Stimulated activated CD8-positive, alpha-beta memory T cell treated with anti-CD3 and anti-CD28 coated beads, Interleukin-15, amount 100 ng/mL, for 48 hours (primary cell): ENCODE measurements at regions not wholly inside any gene's neighbourhood (a gene's known extent, or its start where the extent isn't known, plus 50 kb on each side); places are given as distances from the start of the nearest gene placed in this dataset.
"Not testable (repeated sequence)": the region's sequence is repeated elsewhere in the genome, so short reads cannot be mapped to it uniquely, and the experiment has no call there.

ENCODE experiments used
- DNase-seq, 2 donors: peaks; one replicate each; pipeline ENCODE4 v3.0.0-alpha.2; 2020; ENCODE audit warnings: low read depth in 2 of 2

DNA sequence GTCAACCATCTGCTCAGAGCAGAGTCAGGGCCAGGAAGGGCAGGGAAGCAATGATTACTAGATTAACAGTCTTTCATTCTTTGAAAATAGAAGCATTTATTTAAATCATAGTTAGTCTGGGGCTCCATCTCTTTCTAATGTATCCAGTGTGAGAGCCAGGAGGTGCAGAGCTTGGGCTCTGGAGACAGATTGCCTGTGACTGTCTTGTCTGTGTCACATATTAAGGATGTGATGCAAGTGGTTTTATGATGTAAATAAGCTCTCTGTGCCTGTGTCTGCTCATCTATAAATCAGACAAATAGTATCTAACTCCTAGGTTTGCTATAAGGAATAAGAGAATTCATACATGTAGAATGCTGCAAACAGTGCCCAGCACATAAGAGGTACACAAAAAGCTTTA, 104.9 kb upstream of the TANK start:
- DNase-seq: no peak

DNA sequence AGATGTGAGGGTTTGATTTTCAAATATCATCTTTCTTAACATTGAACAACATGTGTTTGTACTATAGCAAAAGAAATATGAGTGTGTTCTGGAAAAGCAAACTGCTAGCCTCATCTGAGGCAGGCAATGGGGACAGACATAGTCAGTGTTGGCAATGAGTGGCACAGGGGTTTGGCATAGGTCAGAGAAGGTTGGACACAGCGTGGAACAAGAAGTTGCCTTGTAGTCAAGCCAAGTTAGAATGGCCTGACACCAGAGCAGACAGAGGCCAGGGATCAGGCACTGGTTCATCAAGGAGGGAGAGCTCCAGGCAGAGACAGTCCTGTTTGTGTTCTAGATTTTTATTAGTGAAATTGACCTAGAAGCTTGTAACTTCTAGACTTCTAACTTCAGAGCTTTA, 100.8 kb upstream of the TANK start:
- no peak for DNase-seq

DNA sequence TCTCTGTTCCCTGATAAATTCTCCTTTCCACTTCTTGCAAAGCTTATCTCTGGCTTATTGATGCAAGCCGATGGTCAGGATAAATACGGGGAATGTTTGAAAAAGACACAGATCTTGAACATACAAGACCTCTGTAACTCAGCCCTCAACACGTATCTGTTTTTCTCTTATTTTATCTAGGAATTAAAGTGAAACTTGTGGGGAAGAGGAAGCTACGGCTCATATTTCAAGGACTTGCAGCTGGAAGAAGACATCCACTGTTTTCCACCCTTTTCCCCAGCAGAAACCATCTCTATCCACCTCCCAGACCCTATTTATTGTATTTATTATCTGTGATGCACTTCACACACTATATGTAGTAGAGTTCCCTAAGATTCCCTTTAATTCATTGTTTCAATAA, 98.4 kb upstream of the TANK start:
- DNase-seq: no peak

DNA sequence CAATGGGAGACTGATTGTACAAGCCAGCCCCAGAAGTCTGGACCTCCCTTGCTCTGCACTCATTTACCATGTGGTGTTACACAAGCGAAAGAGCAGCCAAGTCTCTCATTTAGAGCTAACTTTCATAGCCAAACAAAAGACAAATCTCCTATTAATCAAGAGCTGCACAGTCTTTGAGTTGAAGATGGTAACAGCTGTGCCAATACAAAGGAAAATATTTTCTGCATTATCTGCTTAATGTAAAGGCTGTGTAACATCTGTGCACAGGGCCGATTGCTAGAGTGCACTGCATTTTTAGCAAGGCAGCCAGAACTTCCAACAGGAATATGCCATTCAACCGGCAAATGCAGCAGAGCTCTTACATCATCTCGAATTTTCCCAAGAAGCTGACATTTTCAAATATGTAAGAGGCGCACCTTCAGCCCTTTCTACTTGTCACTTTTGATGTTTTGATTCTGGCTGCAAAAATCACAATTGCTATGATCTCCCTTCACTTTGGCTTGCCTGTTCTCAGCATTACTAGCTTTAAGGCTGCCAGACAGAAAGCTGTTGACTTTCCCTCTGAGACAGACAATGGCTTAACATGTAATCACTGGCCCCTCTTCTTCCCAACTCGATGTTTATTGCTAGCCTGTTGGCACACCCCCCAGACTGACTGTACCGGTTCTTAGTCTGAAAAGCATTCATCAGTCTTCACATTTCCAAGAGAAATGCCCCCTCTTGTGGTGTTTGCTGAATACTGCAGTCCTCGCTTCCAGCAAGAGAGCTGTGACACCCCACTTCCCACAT, 96.9 kb upstream of the TANK start:
- peak; percentile 29 to 34 for DNase-seq

DNA sequence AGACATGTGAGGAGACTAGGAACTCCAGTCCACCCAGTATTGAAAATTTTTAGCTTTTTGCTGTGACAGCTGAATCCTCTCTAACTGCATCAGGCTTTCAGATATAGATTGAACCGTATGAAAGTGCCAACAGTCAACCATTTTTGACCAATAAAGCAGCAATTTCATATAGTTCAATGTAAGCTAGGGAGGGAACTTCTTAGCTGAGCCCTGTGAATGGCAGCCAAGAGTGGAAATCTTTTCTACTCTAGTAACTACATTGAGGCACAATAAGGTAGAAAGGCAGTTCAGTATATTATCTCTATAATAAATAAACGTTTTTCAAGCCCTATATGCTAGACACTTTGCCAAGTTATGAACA, 96.3 kb upstream of the TANK start:
- DNase-seq: no peak

DNA sequence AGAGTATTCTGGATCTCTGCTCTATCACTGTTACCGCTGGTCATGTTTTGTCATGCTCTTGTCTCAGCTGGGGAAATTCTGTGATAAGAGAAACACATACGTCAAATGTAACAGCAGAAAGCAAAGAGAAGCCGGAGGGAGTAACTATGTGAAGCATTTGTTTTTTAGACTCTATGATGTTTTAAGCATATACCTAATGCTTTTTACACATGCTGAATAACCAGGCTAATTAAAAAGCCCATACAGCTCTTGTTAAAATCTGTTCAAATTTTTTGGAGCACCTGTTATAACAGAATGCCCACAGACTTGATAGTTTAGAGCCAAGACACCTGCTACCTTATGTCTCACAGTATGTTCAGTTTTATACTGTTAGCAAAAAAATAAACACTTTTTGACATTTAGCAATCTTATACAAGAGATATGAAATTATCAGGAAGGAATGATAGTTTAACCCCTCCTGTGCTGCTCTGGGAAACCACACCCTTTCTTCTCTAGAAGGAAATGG, 92.3 kb upstream of the TANK start:
- no peak for DNase-seq

DNA sequence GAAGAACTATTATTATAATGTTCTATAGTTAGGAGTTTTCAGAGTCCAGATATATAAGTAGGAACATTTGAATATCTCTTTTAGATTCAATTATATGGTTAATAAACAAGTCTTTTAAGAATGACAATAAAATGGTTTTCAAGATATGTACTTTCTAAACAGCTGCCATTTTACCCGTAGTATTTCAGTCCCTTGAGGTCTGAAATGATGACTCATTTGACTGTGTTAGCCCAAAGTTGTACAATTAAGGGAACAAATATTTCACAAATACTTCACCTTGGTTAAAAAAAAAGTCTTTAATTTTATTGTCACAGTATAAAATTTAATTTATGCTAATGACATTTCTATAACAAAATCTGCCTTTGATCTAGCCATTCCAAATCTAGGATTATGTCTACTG, 91.6 kb upstream of the TANK start:
- no peak for DNase-seq

DNA sequence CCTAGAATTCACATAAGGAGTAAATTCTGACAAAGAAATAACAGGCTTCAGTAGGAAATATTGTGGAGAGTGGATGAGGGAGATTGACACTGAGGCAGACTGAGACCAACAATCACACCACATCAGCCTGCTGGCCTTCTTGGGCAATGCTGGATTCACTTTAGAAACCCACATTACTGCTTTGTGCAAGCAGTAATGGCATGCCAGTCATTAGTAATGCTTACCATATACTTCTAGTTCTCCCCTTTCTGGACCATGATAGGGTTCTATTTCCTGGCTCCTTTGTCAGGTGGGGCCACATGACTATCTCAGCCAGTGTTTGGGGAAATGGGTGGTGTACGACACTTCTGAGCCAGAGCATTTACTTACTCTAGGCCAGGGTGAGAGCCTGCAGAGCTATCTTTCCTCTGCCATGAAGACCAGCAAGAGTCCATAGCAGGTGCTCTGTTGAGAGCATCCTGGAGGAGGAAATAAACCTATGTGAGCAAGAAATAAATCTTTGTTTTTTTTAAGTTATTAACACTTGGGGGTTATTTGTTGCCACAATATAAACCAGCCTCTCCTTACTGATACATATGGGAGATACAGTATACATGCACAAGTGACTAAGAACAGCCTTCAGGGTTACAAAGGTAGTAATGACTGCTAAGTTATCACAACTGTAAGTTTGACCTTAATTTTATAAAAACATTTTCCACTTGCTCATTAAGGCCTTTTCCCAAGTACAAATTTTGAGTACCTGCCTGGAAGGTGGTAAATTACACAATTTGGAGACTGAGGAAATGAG, 89.3 kb upstream of the TANK start:
- DNase-seq: no peak

DNA sequence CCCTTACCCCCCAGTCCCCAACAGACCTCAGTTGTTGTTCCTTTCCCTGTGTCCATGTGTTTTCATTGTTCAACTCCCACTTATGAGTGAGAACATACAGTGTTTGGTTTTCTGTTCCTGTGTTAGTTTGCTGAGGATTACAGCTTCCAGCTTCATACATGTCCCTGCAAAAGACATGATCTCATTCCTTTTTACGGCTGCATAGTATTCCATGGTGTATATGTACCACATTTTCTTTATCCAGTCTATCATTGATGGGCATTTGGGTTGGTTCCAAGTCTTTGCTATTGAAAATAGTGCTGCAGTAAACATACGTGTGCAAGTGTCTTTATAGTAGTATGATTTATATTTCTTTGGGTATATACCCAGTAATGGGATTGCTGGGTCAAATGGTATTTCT, 87.8 kb upstream of the TANK start:
- not testable (repeated sequence) for DNase-seq

DNA sequence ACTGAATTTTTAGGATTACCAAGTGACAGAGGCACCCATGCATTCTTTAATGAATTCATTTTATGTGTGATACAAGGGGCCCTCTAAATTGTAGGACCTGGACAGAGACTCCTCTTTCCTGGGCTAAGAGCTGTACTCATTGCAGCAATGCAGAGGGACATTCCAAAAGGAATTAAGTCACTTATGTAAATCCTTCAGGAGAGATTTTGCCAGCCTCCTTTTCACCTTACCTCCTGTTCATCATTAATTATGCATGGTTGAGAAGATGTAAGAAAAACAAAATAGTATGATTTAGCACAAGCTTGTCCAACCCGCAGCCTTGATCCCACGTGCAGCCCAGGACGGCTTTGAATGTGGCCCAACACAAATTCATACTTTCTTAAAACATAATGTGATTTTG, 84.5 kb upstream of the TANK start:
- DNase-seq: no peak

DNA sequence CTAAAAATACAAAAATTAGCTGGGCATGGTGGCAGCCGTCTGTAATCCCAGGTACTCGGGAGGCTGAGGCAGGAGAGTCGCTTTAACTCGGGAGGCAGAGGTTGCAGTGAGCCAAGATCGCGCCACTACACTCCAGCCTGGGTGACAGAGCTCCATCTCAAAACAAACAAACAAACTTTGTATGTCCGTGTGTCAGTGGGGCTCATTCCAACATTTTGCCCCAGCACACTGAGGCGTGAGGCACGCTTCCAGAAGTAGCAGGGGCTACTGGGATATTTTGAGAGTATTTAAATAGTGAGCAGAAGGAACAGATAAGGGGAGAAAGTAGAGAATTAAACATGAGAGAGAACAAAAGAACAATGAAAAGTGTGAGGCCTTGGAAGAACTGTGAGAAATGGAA, 83.3 kb upstream of the TANK start:
- DNase-seq: no peak

DNA sequence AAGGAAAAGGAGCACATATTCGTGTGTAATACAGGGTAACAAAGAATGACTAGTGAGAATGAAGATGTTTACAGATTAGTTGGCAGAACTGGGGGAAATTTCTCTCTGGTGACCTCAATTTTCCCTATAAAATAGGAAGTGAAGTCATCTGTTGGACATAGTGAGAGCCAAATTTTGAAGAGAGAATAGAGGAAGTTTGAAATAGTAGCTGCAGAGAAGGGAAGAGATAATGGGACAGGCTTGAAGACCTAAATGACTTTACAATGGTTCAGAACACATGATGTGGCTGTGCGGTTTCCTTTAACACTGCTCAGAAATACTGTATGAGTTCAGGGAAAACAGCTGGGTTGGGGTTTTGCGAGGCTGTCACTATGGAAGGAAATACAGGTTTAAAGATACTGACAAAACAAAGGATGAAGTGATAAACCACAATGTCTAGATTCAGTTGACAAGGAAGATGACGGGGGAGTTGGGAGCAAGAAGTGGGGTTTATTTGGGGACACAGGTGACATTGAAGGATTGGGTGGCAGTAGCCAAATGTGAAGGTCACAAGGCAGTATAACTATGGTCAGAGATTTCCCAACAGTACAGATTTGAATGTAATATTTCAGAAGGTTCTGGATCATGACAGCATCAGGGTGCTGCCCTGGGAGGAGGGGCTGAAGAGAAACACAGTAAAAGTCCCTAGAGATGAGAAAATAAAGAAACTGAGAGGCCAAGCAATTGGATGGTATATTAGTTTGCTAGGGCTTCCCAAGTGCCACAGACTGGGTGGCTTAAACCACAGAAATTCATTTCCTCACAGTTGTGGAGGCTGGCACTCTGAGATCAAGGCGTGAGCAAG, 82.6 kb upstream of the TANK start:
- DNase-seq: peak; percentile 58 to 64

DNA sequence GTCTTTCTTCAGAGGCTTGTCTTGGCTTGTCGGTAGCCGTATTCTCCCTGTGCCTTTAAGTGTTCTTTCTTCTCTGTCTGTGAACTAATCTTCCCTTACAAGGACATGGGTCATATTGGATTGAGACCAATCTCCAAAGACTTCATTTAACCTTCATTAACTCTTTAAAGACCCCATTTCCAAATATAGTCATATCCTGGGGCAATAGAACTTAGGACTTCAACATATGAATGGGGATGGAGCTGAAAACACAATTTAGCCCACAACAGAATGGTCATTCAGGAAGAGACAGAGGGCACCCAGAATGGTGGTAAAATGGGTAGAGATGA, 82.1 kb upstream of the TANK start:
- DNase-seq: no peak

DNA sequence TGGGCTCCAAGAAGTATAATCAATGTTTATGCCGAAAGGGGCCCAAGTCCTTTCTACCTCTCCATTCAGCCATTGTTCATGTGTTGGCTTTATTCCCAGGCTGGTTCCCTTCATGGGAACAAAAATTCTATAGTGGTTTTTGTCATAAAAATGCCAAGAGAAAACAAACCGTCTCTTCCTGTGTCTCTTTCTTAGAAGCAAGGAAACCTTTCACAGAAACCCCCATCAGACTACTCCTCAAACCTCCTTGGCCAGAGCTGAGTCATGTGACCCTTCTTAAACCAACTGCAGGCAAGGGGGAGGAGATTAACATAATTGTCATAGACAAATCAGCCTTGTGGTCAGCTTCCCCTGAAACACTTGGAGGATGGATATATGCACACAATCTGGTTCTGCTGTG, 75.1 kb upstream of the TANK start:
- no peak for DNase-seq

DNA sequence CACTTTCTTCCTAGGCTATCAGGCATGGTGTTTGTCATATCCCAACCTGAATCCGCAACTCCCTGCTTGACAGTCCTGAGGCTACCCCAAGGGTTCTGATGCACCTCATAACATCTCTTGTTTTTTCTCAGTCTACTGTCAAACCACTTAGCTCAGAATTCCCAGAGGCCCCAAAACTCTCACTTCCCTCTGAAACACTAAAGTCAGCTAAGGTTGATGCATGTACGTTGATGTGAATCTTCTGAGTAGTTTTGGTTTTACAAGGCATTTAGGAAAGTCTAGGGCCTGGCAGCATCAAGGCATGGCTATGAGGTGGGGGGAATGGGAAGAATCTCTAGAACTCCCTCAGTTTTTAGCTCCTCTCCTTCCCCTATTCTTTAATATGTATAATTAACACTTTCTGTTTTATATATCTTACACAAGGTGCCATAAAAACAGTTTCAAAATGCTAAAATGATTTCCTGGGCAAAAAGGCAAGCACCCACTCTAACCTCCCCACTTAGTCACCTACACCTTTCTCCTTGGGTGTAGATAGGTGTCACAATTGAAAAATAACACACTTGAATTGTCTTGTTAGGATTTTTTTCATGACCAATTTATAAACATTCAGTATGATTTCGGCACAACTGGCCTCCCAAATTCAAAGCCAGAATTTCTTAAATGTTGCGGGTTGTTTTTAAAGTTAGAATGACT, 71.4 kb upstream of the TANK start:
- no peak for DNase-seq

DNA sequence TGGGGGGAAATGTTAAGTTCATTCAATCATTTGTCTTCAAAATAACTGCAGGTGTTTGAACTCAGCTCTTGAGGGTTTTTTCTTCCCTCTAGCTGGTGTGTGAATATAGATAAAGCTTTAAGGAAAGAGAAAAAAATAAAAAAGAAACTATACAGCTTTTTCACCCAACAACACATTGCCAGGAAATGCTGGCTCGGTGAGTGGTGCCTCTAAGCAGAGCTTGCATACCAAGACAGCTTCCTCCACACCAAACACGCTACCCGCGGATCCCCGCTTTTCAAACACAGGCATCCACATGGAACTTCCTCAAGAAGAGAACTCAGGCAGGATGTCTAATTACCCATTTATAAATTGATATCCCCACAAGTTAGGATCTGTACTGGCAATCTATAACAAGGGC, 69.8 kb upstream of the TANK start:
- DNase-seq: no peak

DNA sequence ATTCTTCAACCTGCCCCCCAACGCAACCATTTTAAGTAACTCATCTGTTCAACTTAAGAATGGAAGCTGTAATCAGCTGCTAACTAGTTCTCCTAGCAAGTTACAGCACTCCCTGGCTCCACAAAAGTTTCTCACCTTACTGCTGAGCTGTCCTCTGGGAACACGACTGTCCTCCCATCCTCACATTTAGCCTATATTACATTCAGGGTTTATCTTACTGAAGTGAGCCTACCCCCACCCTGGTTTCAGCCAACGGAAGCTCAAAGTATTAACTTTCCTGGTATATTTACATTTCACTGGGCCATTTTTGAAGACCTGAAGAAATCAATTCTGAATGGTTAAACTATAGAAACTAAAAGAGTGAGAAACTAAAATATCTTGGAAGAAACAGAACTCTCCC, 64.9 kb upstream of the TANK start:
- DNase-seq: no peak

DNA sequence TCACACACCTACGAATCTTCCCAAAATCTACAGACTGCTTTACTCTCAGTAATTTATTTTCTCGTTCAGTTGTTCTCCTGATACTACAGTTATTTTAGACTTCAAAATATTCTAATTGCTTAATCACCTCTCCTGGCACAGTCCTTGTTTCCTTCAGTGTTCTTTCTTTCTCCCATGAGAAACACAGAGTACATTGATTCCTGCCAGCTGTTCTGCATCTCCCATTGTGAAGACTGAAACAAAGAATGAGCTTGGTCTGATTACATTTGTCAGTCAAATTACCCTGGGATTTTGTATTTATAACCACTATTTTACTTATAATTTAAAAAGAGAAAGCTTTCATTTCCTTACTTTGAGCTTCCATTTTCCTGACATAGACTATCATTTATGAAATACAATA, 63.9 kb upstream of the TANK start:
- no peak for DNase-seq

DNA sequence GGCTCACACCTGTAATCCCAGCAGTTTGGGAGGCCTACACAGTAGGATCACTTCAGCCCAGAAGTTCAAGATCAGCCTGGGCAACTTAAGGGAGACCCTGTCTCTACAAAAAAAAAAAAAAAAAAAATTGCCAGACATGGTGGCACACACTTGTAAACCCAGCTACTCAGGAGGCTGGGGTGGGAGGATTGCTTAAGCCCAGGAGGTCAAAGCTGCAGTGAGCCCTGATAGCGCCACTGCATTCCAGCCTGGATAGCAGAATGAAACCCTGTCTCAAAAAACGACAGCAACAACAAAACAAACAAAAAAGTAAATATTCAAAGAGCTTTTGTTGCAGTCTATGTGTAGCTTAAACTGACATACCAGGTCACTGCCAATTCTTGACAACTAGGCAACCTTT, 63.1 kb upstream of the TANK start:
- no peak for DNase-seq

DNA sequence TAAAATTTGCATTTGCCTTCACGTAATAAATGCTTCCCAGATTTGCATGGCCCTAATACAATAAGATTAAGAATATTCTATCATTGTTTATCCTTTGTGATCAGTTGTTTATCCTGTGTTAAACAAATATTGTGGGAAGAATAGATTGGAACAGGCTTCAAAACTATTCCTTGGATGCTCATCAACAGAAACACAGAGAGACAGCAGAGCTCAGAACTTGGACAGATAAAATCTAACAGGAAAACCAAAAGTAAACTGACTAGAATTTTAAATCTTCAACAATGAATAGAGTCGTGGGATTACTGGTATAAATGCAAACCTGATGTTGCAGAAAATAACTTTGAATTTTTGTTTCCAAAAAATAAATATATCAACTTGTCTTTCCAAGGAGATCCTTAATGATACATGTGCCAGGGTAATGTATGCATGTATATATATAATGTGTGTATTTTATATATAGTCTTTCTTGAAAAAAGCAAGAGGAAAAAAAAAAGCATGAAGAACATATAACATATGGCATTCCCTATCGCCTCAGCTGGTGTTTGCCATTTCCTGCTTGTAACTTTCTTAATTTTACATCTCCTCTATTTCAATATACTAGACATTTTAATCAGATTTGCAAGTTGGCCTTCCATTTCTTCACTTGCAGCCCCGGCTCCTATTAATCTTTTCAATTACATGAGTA, 59.9 kb upstream of the TANK start:
- DNase-seq: no peak

DNA sequence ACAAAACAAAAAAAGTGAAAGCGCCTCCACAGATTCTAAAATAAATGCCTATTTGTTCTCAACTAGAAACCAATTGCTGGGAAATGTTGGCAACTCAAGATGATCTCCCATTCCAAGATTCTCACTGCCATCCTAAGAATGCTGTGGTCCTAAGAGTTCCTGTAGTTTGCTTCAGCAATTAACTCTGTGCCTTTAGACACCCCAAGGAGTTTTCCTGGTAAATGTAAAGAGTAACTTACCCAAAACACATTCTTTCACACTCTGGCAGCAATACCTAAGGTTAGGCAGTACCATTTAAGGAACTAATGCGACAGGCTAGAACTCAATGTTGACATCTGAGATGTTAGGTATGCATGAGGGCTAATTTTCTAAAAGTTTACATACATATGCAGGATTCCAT, 58.8 kb upstream of the TANK start:
- DNase-seq: no peak
